WTC11 (cell line): ENCODE measurements at regions not wholly inside any gene's neighbourhood (a gene's known extent, or its start where the extent isn't known, plus 50 kb on each side); places are given as distances from the start of the nearest gene placed in this dataset.

Experiments
- AR ChIP-seq: fragments of 250-450 bp; sonication (Bioruptor Pico); IDR thresholded peaks from 2 replicates; pipeline ENCODE4 v1.9.0; 2021; ENCODE audit warnings: mild to moderate bottlenecking
- CTCF ChIP-seq: fragments of 200-600 bp; IDR thresholded peaks from 2 replicates; pipeline ENCODE4 v1.8.0; 2022; ENCODE audit warnings: antibody characterized with exemption
- EMX1 ChIP-seq: fragments of 250-450 bp; sonication (Bioruptor Pico); IDR thresholded peaks from 2 replicates; pipeline ENCODE4 v1.8.0; 2021; ENCODE audit warnings: mild to moderate bottlenecking
- NFYB ChIP-seq: sonication (generic); formaldehyde crosslinking; conservative IDR thresholded peaks from 2 replicates; pipeline ENCODE4 v1.8.0; 2022; ENCODE audit warnings: low read depth, missing genetic modification reagents
- RELA ChIP-seq: sonication (generic); formaldehyde crosslinking; IDR thresholded peaks from 2 replicates; pipeline ENCODE4 v1.8.1; 2022; ENCODE audit warnings: missing genetic modification reagents, mild to moderate bottlenecking, borderline replicate concordance
- RORB ChIP-seq: fragments of 250-450 bp; sonication (Bioruptor Pico); IDR thresholded peaks from 2 replicates; pipeline ENCODE4 v1.9.0; 2021; ENCODE audit warnings: mild to moderate bottlenecking
- TP53 ChIP-seq: sonication (generic); formaldehyde crosslinking; IDR thresholded peaks from 2 replicates; pipeline ENCODE4 v1.8.1; 2023; ENCODE audit warnings: mild to moderate bottlenecking, missing genetic modification reagents
- ZNF232 ChIP-seq: sonication (generic); formaldehyde crosslinking; IDR thresholded peaks from 2 replicates; pipeline ENCODE4 v1.8.0; 2022; ENCODE audit warnings: mild to moderate bottlenecking, missing genetic modification reagents
- TF ChIP-seq, protein P1 (sequence below): sonication (generic); formaldehyde crosslinking; IDR thresholded peaks from 2 replicates; pipeline ENCODE4 v1.8.0; 2022; ENCODE audit warnings: mild to moderate bottlenecking, missing genetic modification reagents
- TF ChIP-seq, protein P2 (sequence below): sonication (generic); formaldehyde crosslinking; IDR thresholded peaks from 2 replicates; pipeline ENCODE4 v1.8.1; 2023; ENCODE audit warnings: mild to moderate bottlenecking, missing genetic modification reagents, moderate library complexity

GRCh38 chr4:132767901-132768300 is 381.2 kb upstream of the PCDH10 start:
- no peak for TF ChIP-seq CTCF
- no peak for TF ChIP-seq NFYB
- TF ChIP-seq EMX1 (CRISPR knock-in tag) = no peak
- no peak for TF ChIP-seq AR (CRISPR knock-in tag)
- TF ChIP-seq, protein P1, sequence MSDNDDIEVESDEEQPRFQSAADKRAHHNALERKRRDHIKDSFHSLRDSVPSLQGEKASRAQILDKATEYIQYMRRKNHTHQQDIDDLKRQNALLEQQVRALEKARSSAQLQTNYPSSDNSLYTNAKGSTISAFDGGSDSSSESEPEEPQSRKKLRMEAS (CRISPR knock-in tag) = no peak
- no peak for TF ChIP-seq RORB
- TF ChIP-seq, protein P2, sequence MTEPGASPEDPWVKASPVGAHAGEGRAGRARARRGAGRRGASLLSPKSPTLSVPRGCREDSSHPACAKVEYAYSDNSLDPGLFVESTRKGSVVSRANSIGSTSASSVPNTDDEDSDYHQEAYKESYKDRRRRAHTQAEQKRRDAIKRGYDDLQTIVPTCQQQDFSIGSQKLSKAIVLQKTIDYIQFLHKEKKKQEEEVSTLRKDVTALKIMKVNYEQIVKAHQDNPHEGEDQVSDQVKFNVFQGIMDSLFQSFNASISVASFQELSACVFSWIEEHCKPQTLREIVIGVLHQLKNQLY = no peak
- TF ChIP-seq ZNF232 (CRISPR knock-in tag) = no peak
- no peak for TF ChIP-seq RELA (CRISPR knock-in tag)
- no peak for TF ChIP-seq TP53
